H9 (cell line): ENCODE measurements at regions not wholly inside any gene's neighbourhood (a gene's known extent, or its start where the extent isn't known, plus 50 kb on each side); places are given as distances from the start of the nearest gene placed in this dataset.

Source experiments
- DNase-seq: peaks from one replicate; pipeline ENCODE4 v3.0.0-alpha.2; 2017
- H2AFZ ChIP-seq: one replicate; pipeline ENCODE4 v1.6.1; 2013; ENCODE audit warnings: mild to moderate bottlenecking, low read length, control low read depth, moderate library complexity
- H2AK5ac ChIP-seq: 2 replicates; pipeline ENCODE4 v1.6.1; 2013; ENCODE audit warnings: low read length, control low read depth, mixed read lengths; ENCODE audit not compliant: insufficient read length
- H2BK120ac ChIP-seq: one replicate; pipeline ENCODE4 v1.6.1; 2013; ENCODE audit warnings: low read depth, mild to moderate bottlenecking, low read length, control low read depth, inconsistent platforms; ENCODE audit not compliant: poor library complexity, severe bottlenecking
- H2BK12ac ChIP-seq: 2 replicates; pipeline ENCODE4 v1.6.1; 2013; ENCODE audit warnings: low read length, control low read depth, mixed read lengths, low read depth; ENCODE audit not compliant: insufficient read length
- H2BK15ac ChIP-seq: 2 replicates; pipeline ENCODE4 v1.6.1; 2013; ENCODE audit warnings: low read depth, low read length, control low read depth
- H2BK20ac ChIP-seq: one replicate; pipeline ENCODE4 v1.6.1; 2013; ENCODE audit warnings: low read depth, mild to moderate bottlenecking, low read length, control low read depth, inconsistent platforms; ENCODE audit not compliant: poor library complexity, severe bottlenecking
- H2BK5ac ChIP-seq: 2 replicates; pipeline ENCODE4 v1.6.1; 2013; ENCODE audit warnings: low read length, control low read depth, mixed read lengths; ENCODE audit not compliant: insufficient read length
- H3K14ac ChIP-seq: 2 replicates; pipeline ENCODE4 v1.6.1; 2013; ENCODE audit warnings: low read length, control low read depth; ENCODE audit not compliant: insufficient read depth
- H3K18ac ChIP-seq: 2 replicates; pipeline ENCODE4 v1.6.1; 2013; ENCODE audit warnings: low read depth, mild to moderate bottlenecking, mixed read lengths, low read length, control low read depth; ENCODE audit not compliant: insufficient read length
- H3K23ac ChIP-seq: 2 replicates; pipeline ENCODE4 v1.6.1; 2013; ENCODE audit warnings: low read length, control low read depth, mixed read lengths, low read depth; ENCODE audit not compliant: insufficient read length
- H3K23me2 ChIP-seq: 2 replicates; pipeline ENCODE4 v1.6.1; 2013; ENCODE audit warnings: low read depth, mild to moderate bottlenecking, mixed read lengths, low read length, control low read depth; ENCODE audit not compliant: insufficient read length, poor library complexity, severe bottlenecking
- H3K27ac ChIP-seq: 2 replicates; pipeline ENCODE4 v1.5.1; 2013; ENCODE audit warnings: low read length, control low read depth, mixed read lengths, low read depth; ENCODE audit not compliant: insufficient read length
- H3K27me3 ChIP-seq: 2 replicates; pipeline ENCODE4 v1.6.1; 2013; ENCODE audit warnings: low read length, control low read depth, inconsistent platforms; ENCODE audit not compliant: insufficient read depth
- H3K4ac ChIP-seq: 2 replicates; pipeline ENCODE4 v1.6.1; 2013; ENCODE audit warnings: low read depth, mild to moderate bottlenecking, control low read depth, inconsistent platforms, low read length, moderate library complexity
- H3K4me1 ChIP-seq: 2 replicates; pipeline ENCODE4 v1.6.1; 2013; ENCODE audit warnings: low read length, control low read depth, inconsistent platforms; ENCODE audit not compliant: insufficient read depth
- H3K4me2 ChIP-seq: 2 replicates; pipeline ENCODE4 v1.6.1; 2013; ENCODE audit warnings: low read length, control low read depth, mixed read lengths; ENCODE audit not compliant: insufficient read length, insufficient read depth
- H3K56ac ChIP-seq: 2 replicates; pipeline ENCODE4 v1.6.1; 2013; ENCODE audit warnings: low read depth, mild to moderate bottlenecking, mixed read lengths, low read length, control low read depth; ENCODE audit not compliant: insufficient read length
- H3K79me1 ChIP-seq: 2 replicates; pipeline ENCODE4 v1.6.1; 2013; ENCODE audit warnings: low read depth, mild to moderate bottlenecking, moderate library complexity, low read length, control low read depth, inconsistent platforms; ENCODE audit not compliant: insufficient read depth, poor library complexity, severe bottlenecking
- H3K79me2 ChIP-seq: 2 replicates; pipeline ENCODE4 v1.6.1; 2013; ENCODE audit warnings: low read length, control low read depth, inconsistent platforms; ENCODE audit not compliant: insufficient read depth
- H3K9ac ChIP-seq: 2 replicates; pipeline ENCODE4 v1.6.1; 2013; ENCODE audit warnings: low read length, control low read depth, mixed read lengths; ENCODE audit not compliant: insufficient read length; ENCODE audit errors: extremely low read depth
- H3K9me3 ChIP-seq: one replicate; pipeline ENCODE4 v1.6.1; 2013; ENCODE audit warnings: low read depth, low read length, inconsistent platforms; ENCODE audit not compliant: control insufficient read depth
- H3T11ph ChIP-seq: one replicate; pipeline ENCODE4 v1.6.1; 2013; ENCODE audit warnings: mild to moderate bottlenecking, low read length, control low read depth, inconsistent platforms
- H4K20me1 ChIP-seq: one replicate; pipeline ENCODE4 v1.6.1; 2013; ENCODE audit not compliant: control insufficient read depth, insufficient read length, insufficient read depth
- H4K5ac ChIP-seq: 2 replicates; pipeline ENCODE4 v1.6.1; 2013; ENCODE audit warnings: low read depth, mild to moderate bottlenecking, mixed read lengths, low read length, control low read depth; ENCODE audit not compliant: insufficient read length
- H4K8ac ChIP-seq: replicated peaks from 2 replicates; pipeline ENCODE4 v1.6.1; 2013; ENCODE audit warnings: low read length, control low read depth, mixed read lengths, low read depth; ENCODE audit not compliant: insufficient read length
- H4K91ac ChIP-seq: 2 replicates; pipeline ENCODE4 v1.6.1; 2013; ENCODE audit warnings: low read depth, mild to moderate bottlenecking, moderate library complexity, mixed read lengths, low read length, control low read depth; ENCODE audit not compliant: insufficient read length
- H3K27ac Mint-ChIP-seq, 3 experiments: 2 replicates in 2 of 3; 3 replicates in 1 of 3; pipeline ENCODE4 v1.8.0; 2020 to 2021; ENCODE audit warnings: mixed read lengths in 3 of 3, mild to moderate bottlenecking in 1 of 3, moderate library complexity in 1 of 3
- H3K27me3 Mint-ChIP-seq: 2 replicates; pipeline ENCODE4 v1.8.0; 2021; ENCODE audit warnings: low read depth, mild to moderate bottlenecking, moderate library complexity, mixed read lengths
- H3K36me3 Mint-ChIP-seq, 3 experiments: 2 replicates in 2 of 3; 3 replicates in 1 of 3; pipeline ENCODE4 v1.8.0; 2020 to 2021; ENCODE audit warnings: low read depth in 3 of 3, mixed read lengths in 3 of 3; ENCODE audit not compliant: insufficient read depth in 1 of 3
- H3K4me1 Mint-ChIP-seq, 2 experiments: 2 replicates each; pipeline ENCODE4 v1.8.0; 2020; ENCODE audit warnings: mixed read lengths in 2 of 2
- H3K4me3 Mint-ChIP-seq, 2 experiments: 2 replicates in 1 of 2; 3 replicates in 1 of 2; pipeline ENCODE4 v1.8.0; 2020 to 2021; ENCODE audit warnings: mild to moderate bottlenecking in 2 of 2, mixed read lengths in 2 of 2, moderate library complexity in 1 of 2
- H3K9me3 Mint-ChIP-seq, 2 experiments: 2 replicates in 1 of 2; 3 replicates in 1 of 2; pipeline ENCODE4 v1.8.0; 2020; ENCODE audit warnings: mild to moderate bottlenecking in 2 of 2, mixed read lengths in 2 of 2, moderate library complexity in 1 of 2
- WGBS: extraction: QIAGEN DNeasy Blood & Tissue Kit; methylation state at CpG from one replicate; pipeline ENCODE4 v1.1.7; 2013; ENCODE audit warnings: missing lambda C conversion rate, low lambda C conversion rate, mixed read lengths; ENCODE audit not compliant: insufficient read length; ENCODE audit errors: extremely low coverage; 5-methylcytosine and 5-hydroxymethylcytosine counted together
- TF ChIP-seq, protein P1 (sequence below): fragments of 200-600 bp; sonication (generic); conservative IDR thresholded peaks from 3 replicates; pipeline ENCODE4 v1.8.0; 2021; ENCODE audit warnings: antibody characterized with exemption, mild to moderate bottlenecking

DNA sequence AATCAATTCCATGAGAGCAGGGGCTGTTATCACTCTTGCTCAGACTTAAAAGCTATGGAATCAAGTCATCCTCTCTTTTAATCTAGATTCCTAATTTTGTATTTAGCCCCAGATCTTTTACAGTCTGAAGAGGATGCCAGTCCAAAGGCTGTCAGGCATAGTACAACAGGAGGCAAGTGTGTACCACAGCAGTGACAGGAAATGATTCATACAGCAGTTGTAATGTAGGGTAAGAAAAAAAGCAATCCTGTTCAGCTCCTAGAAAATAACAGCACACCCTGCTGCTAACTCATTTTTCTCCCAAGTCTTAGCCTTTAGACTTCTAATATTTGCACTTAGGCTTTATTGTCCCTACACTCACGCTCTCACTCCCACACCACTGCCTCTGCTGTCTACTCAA, 127.8 kb upstream of the SYT4 start:
- H3K4me1 Mint-ChIP-seq = peaks cover 4 to 5% of the 10 kb centered on the region in 2 experiments; a peak in 2 of 4 replicates
- no peak overlapping the region for H2AFZ ChIP-seq

More for the DNA sequence above, 127.8 kb upstream of the SYT4 start:
- no peak overlapping the region for H2BK15ac ChIP-seq
- no peak overlapping the region for H2BK12ac ChIP-seq
- no peaks in the 10 kb centered on the region for H4K20me1 ChIP-seq
- no peak overlapping the region for H3K9ac ChIP-seq
- no peak for DNase-seq
- WGBS = no CpG with 5 or more reads among the region's 1 CpG
- Mint-ChIP-seq H3K27ac (no peak overlapping the region), H3K4me3 (no peak overlapping the region), H3K36me3 (no peaks in the 10 kb centered on the region; a peak in 1 of 7 replicates), H3K27me3 (no peaks in the 10 kb centered on the region), H3K9me3 (peaks cover 0 to 9% of the 10 kb centered on the region in 2 experiments; a peak in 3 of 5 replicates)
- no peak overlapping the region for H3T11ph ChIP-seq
- no peak overlapping the region for H3K18ac ChIP-seq
- H3K4ac ChIP-seq = no peak overlapping the region
- no peak overlapping the region for H3K4me2 ChIP-seq
- no peaks in the 10 kb centered on the region for H3K9me3 ChIP-seq
- no peak overlapping the region for H3K23ac ChIP-seq
- no peak overlapping the region for H2BK20ac ChIP-seq
- no peak overlapping the region for H4K91ac ChIP-seq
- no peak overlapping the region for H4K8ac ChIP-seq
- no peak overlapping the region for H2BK120ac ChIP-seq
- TF ChIP-seq, protein P1, sequence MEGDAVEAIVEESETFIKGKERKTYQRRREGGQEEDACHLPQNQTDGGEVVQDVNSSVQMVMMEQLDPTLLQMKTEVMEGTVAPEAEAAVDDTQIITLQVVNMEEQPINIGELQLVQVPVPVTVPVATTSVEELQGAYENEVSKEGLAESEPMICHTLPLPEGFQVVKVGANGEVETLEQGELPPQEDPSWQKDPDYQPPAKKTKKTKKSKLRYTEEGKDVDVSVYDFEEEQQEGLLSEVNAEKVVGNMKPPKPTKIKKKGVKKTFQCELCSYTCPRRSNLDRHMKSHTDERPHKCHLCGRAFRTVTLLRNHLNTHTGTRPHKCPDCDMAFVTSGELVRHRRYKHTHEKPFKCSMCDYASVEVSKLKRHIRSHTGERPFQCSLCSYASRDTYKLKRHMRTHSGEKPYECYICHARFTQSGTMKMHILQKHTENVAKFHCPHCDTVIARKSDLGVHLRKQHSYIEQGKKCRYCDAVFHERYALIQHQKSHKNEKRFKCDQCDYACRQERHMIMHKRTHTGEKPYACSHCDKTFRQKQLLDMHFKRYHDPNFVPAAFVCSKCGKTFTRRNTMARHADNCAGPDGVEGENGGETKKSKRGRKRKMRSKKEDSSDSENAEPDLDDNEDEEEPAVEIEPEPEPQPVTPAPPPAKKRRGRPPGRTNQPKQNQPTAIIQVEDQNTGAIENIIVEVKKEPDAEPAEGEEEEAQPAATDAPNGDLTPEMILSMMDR = no peak
- H3K14ac ChIP-seq = no peak overlapping the region
- H3K23me2 ChIP-seq = no peaks in the 10 kb centered on the region
- H3K56ac ChIP-seq = no peak overlapping the region
- no peak overlapping the region for H2AK5ac ChIP-seq
- H3K27ac ChIP-seq = no peak overlapping the region
- no peak overlapping the region for H2BK5ac ChIP-seq
- H3K27me3 ChIP-seq = no peaks in the 10 kb centered on the region
- no peaks in the 10 kb centered on the region for H3K79me2 ChIP-seq
- H3K4me1 ChIP-seq = no peaks in the 10 kb centered on the region
- H4K5ac ChIP-seq = no peak overlapping the region
- H3K79me1 ChIP-seq = no peaks in the 10 kb centered on the region
